Suprapubic skin (tissue), 4 donors: ENCODE measurements at regions not wholly inside any gene's neighbourhood (a gene's known extent, or its start where the extent isn't known, plus 50 kb on each side); places are given as distances from the start of the nearest gene placed in this dataset.

Experiments
- DNase-seq, 2 donors: peaks; one replicate each; pipeline ENCODE4 v3.0.0-alpha.2; 2019; ENCODE audit warnings: low spot score in 2 of 2
- H3K27ac ChIP-seq: fragments of 200-600 bp; sonication (generic); one replicate; pipeline ENCODE4 v1.5.1; 2019
- H3K27me3 ChIP-seq: fragments of 200-600 bp; sonication (generic); one replicate; pipeline ENCODE4 v1.5.1; 2019
- H3K36me3 ChIP-seq: fragments of 200-600 bp; sonication (generic); one replicate; pipeline ENCODE4 v1.5.1; 2019
- H3K4me1 ChIP-seq: fragments of 200-600 bp; sonication (generic); one replicate; pipeline ENCODE4 v1.5.1; 2019
- H3K4me3 ChIP-seq: fragments of 200-600 bp; sonication (generic); one replicate; pipeline ENCODE4 v1.5.1; 2019; ENCODE audit warnings: mild to moderate bottlenecking
- H3K9me3 ChIP-seq: fragments of 200-600 bp; sonication (generic); one replicate; pipeline ENCODE4 v1.5.1; 2019
- EP300 ChIP-seq: sonication (generic); formaldehyde crosslinking; IDR thresholded peaks from one replicate; pipeline ENCODE4 v1.6.1; 2017; ENCODE audit warnings: antibody characterized with exemption
- POLR2A ChIP-seq, 2 donors: fragments of 450-650 bp; IDR thresholded peaks; one replicate each; pipeline ENCODE4 v1.6.1; 2017; ENCODE audit warnings: antibody characterized with exemption in 2 of 2, mild to moderate bottlenecking in 2 of 2, moderate library complexity in 2 of 2
- POLR2AphosphoS5 ChIP-seq, 3 donors: sonication (generic); formaldehyde crosslinking; IDR thresholded peaks; one replicate each; pipeline ENCODE4 v1.6.1; 2017; ENCODE audit warnings: antibody characterized with exemption in 3 of 3
- WGBS: methylation state at CpG from one replicate; pipeline ENCODE4 v1.1.5; 2018; 5-methylcytosine and 5-hydroxymethylcytosine counted together
- TF ChIP-seq, protein P1 (sequence below), 2 donors: fragments of 200-600 bp in 1 of 2; fragments of 450-650 bp in 1 of 2; sonication (generic) in 1 of 2; IDR thresholded peaks; one replicate each; pipeline ENCODE4 v1.5.1; 2016 to 2019; ENCODE audit warnings: antibody characterized with exemption in 2 of 2, mild to moderate bottlenecking in 1 of 2, moderate library complexity in 1 of 2

DNA sequence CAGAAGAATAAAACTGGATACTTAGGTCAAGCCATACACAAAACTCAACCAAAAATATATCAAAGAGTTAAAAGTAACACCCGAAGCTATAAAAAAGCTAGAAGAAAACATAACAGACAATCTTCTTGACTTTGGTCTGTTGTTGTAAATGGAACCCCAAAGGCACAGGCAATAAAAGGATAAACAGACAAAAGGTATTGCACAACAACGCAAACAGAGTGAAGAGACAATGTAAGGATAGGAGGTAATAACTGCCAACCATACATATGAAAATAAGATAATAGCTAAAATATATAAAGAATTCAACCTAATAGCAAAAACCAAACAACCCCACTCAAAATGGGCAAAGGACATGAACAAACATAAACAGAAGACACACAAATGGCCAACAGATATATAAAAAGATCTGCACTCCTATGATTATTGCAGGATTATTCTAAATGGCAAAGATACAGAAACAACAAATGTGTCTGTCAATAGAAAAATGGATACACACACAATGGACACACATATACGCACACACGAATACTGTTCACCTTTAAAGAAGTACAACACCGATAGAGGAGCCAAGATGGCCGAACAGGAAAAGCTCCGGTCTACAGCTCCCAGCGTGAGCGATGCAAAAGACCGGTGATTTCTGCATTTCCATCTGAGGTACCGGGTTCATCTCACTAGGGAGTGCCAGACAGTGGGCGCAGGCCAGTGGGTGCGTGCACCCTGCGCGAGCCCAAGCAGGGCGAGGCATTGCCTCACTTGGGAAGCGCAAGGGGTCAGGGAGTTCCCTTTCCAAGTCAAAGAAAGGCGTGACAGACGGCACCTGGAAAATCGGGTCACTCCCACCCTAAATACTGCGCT, 1137.1 kb downstream of the FSCB start:
- no peaks in the 10 kb centered on the region for H3K36me3 ChIP-seq
- H3K27me3 ChIP-seq: no peaks in the 10 kb centered on the region
- no peak overlapping the region for H3K4me3 ChIP-seq
- peaks cover 5% of the 10 kb centered on the region for H3K9me3 ChIP-seq
- 96% methylated on average over 21 of the region's 21 CpGs for whole genome bisulfite sequencing
- no peak for DNase-seq
- H3K27ac ChIP-seq: no peak overlapping the region
- TF ChIP-seq EP300 (no peak), POLR2AphosphoS5 (IDR thresholded peaks at IDR 0.05) (no peak), POLR2A (IDR thresholded peaks at IDR 0.05) (no peak)
- TF ChIP-seq, protein P1, sequence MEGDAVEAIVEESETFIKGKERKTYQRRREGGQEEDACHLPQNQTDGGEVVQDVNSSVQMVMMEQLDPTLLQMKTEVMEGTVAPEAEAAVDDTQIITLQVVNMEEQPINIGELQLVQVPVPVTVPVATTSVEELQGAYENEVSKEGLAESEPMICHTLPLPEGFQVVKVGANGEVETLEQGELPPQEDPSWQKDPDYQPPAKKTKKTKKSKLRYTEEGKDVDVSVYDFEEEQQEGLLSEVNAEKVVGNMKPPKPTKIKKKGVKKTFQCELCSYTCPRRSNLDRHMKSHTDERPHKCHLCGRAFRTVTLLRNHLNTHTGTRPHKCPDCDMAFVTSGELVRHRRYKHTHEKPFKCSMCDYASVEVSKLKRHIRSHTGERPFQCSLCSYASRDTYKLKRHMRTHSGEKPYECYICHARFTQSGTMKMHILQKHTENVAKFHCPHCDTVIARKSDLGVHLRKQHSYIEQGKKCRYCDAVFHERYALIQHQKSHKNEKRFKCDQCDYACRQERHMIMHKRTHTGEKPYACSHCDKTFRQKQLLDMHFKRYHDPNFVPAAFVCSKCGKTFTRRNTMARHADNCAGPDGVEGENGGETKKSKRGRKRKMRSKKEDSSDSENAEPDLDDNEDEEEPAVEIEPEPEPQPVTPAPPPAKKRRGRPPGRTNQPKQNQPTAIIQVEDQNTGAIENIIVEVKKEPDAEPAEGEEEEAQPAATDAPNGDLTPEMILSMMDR (IDR thresholded peaks at IDR 0.05): no peak
- H3K4me1 ChIP-seq: no peaks in the 10 kb centered on the region

DNA sequence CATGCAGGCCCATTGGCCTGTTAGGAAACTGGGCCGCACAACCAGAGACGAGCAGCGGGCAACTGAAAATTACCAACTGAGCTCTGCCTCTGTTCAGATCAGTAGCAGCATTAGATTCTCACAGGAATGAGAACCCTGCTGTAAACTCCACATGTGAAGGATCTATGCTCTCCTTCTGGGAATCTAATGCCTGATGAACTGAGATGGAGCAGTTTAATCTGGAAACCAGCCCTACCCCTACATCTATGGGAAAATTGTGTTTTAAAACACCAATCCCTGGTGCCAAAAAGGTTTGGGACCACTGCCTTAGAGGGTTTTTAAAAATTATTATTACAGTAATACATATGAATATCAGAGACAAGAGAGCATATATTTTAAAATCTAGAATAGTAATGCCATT, 1144.5 kb downstream of the FSCB start:
- Histone ChIP-seq H3K27me3 (no peaks in the 10 kb centered on the region), H3K4me1 (no peaks in the 10 kb centered on the region), H3K9me3 (no peaks in the 10 kb centered on the region), H3K27ac (no peak overlapping the region), H3K36me3 (no peaks in the 10 kb centered on the region), H3K4me3 (no peak overlapping the region)
- TF ChIP-seq POLR2A (IDR thresholded peaks at IDR 0.05) (no peak), POLR2AphosphoS5 (IDR thresholded peaks at IDR 0.05) (no peak), EP300 (no peak)
- TF ChIP-seq, protein P1 (IDR thresholded peaks at IDR 0.05): no peak
- no peak for DNase-seq
- WGBS: 82% methylated on average over 3 of the region's 3 CpGs

DNA sequence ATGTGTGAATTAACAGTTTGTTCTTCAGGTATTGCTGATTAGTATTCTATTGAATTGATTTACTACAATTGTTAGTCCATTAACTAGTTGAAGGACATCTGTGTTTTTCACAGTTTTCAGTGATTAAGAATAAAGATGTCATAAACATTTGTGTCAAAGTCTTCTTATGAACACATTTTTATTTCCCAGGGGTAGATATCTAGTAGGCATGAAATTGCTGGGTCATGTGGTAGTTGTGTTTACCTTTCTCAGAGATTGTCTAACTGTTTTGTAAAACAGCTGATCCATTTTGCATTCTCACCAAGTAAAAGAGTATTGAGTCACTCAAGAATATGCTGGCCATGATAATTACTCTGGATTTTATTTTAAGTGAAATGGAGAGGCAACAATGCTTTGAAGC, 1145.3 kb downstream of the FSCB start:
- Histone ChIP-seq H3K9me3 (no peaks in the 10 kb centered on the region), H3K4me3 (no peak overlapping the region), H3K27ac (no peak overlapping the region), H3K4me1 (no peaks in the 10 kb centered on the region), H3K36me3 (no peaks in the 10 kb centered on the region), H3K27me3 (no peaks in the 10 kb centered on the region)
- DNase-seq: no peak
- no peak for TF ChIP-seq EP300
- no peak for TF ChIP-seq POLR2A (IDR thresholded peaks at IDR 0.05)

DNA sequence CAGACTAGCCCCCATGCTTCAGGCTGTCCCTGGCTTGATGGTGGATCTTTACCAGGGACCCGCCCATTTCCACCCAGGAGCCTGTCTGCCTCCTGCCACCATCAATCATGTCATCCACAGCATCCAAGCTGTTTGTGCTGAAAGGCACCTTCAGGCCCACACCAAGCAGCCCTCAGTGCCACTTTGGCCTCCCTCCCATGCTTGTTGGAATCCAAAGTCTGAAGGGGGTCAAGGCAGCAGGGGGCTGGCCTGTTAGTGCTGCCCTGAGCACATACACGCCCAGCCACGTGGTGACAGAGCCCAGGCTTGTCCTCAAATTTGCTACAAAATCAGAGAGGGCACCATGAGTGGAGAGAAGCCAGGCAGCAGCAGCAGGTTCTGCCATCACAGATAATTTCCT, 1146.8 kb downstream of the FSCB start:
- Histone ChIP-seq H3K27me3 (no peaks in the 10 kb centered on the region), H3K27ac (no peak overlapping the region), H3K36me3 (no peaks in the 10 kb centered on the region), H3K4me1 (no peaks in the 10 kb centered on the region), H3K9me3 (no peaks in the 10 kb centered on the region), H3K4me3 (no peak overlapping the region)
- DNase-seq: no peak
- TF ChIP-seq POLR2AphosphoS5 (IDR thresholded peaks at IDR 0.05): no peak
- WGBS: 50% methylated on average over 3 of the region's 3 CpGs

DNA sequence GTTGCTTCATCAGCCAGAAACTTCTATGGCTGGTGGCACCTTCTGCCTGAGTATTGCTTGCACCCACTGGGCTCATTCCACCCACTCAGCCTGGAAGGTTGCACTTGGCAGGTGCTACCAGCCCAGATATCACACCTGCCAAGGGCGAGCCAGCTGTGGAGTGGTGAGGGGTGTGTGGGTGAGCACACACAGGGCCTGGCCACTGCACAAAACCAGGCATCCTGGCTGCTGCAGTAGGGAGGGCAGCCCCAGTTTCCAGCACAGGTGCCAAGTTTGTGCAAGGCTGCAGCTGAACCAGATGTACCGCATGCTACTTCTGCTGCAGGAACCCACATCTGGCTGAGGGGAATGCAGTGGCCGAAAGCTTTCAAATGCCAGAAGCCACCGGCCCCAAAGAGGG, 1147.8 kb downstream of the FSCB start:
- Histone ChIP-seq H3K9me3 (no peaks in the 10 kb centered on the region), H3K4me3 (no peak overlapping the region), H3K27ac (no peak overlapping the region), H3K4me1 (no peaks in the 10 kb centered on the region), H3K36me3 (no peaks in the 10 kb centered on the region), H3K27me3 (no peaks in the 10 kb centered on the region)
- DNase-seq: no peak
- WGBS: 52% methylated on average over 2 of the region's 4 CpGs
- TF ChIP-seq, protein P1 (IDR thresholded peaks at IDR 0.05): no peak

DNA sequence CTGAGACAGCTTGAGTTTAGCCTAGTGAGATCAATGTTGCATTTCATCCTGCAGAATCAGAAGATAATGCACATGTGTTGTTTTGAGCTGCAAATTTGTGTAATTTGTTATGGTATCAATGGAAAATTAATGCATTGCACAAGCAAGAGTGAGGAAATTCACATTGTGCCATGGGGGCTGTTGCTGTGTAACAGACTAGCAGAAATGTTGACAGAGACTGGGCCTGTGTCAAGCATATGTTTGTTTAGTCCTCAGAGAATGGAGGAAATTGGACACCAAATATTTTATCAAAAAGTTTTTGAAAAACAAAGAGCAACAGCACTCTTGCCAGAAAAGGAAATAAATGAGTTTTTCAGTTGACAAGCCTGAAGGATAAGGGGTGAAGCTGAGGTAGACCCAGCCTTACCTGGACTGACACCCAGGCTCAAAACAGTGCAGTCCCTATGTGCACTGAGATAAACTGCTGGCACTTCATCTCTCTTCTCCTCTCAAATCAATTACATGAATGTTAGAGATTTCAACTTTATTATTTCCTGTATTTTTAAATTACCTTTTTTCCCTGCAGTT, 1150.0 kb downstream of the FSCB start:
- TF ChIP-seq POLR2AphosphoS5 (IDR thresholded peaks at IDR 0.05) (no peak), POLR2A (IDR thresholded peaks at IDR 0.05) (no peak), EP300 (no peak)
- TF ChIP-seq, protein P1 (IDR thresholded peaks at IDR 0.05): no peak
- no peaks in the 10 kb centered on the region for H3K27me3 ChIP-seq
- no peaks in the 10 kb centered on the region for H3K9me3 ChIP-seq
- no peaks in the 10 kb centered on the region for H3K36me3 ChIP-seq
- H3K4me1 ChIP-seq: no peaks in the 10 kb centered on the region
- H3K27ac ChIP-seq: no peak overlapping the region
- no peak for DNase-seq
- H3K4me3 ChIP-seq: no peak overlapping the region
